GM12873 (cell line): ENCODE measurements at regions not wholly inside any gene's neighbourhood (a gene's known extent, or its start where the extent isn't known, plus 50 kb on each side); places are given as distances from the start of the nearest gene placed in this dataset.

Experiments
- CTCF ChIP-seq: IDR thresholded peaks from 2 replicates; pipeline ENCODE4 v1.5.1; 2012; ENCODE audit warnings: low read depth, mild to moderate bottlenecking, moderate library complexity, low read length, control low read depth; ENCODE audit not compliant: insufficient read depth; ENCODE audit errors: missing control alignments

- no peak for TF ChIP-seq CTCF
Observed at GRCh38 chr6:167455371-167455770, 130.5 kb downstream of the TTLL2 start.

DNA sequence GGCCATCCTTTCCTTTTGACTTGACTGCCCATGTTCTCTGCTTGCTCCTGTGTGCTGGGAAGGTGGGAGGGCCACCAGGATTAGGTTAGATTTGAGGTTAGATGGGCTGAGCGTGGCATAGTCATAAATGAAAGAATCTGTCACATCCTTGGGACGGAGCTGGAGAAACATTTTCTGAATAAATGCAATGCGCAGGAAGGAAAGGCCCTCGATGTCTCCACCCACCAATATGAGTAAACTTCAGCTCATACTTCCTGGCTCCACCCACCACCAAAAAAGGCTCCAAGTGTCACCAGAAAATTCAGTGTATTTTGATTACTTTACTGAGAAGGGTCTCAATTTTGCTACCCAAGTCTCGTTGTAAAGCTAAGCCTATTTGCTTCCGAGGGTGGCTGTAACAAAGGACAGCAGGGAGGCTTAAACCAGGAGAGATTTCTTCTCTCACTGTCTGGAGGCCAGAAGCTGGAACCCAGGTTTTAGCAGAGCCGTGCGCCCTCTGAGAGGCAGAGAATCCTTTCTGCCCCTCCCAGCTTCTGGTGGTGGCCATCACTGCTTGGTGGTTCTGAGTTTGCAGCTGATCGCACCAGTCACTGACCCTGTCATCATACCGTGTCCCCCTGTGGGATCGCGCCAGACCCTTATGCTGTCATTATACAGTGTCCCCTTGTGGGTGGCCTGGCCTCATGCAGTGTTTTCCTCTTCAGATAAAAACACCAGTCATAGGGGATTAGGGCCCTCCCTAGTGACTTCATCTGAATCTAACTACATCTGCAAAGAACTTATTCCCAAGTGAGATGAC, 137.8 kb downstream of the TTLL2 start:
- TF ChIP-seq CTCF, result no peak

DNA sequence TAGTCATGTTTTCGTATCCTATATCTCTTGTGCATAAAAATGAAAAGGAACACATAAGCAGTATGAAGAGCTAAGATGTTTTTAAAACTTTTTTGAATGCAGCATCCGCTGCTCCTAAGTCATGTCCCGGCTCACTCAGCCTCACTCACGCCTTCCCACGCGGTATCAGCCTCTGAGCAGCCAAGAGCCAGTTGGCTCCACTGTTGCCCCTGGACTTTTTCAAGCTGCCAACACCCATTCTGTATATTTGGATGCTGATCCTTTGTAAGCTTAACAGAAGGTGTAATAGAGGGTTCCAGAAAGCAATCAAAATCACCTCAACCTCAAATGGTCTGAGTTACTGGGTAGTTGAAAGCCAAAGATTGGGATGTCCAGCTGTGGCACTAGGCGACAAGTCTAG, 139.3 kb downstream of the TTLL2 start:
- TF ChIP-seq CTCF, result no peak

DNA sequence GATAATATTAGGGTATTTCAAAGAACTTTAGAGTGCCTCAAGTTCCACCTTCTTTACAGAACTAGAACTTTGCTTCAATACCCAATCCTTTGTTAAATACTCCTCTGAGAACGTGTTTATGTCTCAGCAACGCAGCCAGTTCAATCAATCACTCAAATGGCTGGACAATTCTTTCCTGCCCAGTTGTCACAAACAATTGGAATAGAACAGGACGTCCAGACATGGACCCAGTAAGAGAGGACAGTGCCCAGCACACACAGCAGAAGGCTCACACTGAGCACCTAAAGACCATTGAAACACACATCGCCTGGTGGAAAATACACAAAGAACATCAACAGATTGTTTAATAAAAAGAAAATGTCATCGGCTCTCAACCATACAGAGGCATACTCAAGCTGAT, 140.6 kb downstream of the TTLL2 start:
- TF ChIP-seq CTCF, result no peak

DNA sequence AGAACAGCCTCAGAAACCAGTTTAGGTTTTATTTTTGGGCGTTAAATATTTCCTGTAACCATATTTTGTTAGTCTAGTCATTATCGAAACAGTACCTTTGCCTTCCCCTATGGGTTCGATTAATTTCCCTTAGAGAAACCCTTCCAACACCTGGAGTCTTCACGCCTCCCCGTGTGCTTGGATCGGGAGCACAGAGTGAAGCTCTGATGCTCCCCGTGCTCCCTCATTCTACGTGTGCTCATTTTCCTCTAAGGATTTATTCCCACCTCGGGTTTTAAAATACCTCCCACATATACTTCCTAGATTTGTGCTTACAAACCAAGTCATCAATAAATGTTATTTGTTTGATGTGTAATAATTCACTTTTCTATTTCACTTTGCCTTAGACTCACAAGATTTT, 142.4 kb downstream of the TTLL2 start:
- no peak for TF ChIP-seq CTCF

- no peak for TF ChIP-seq CTCF
Observed at GRCh38 chr6:167467793-167468431, 143.0 kb downstream of the TTLL2 start.

GRCh38 chr6:167469101-167469500, 144.2 kb downstream of the TTLL2 start:
- TF ChIP-seq CTCF, result no peak
